ENCODE measurements at regions not wholly inside any gene's neighbourhood (a gene's known extent, or its start where the extent isn't known, plus 50 kb on each side); places are given as distances from the start of the nearest gene placed in this dataset.

- no peaks in the 10 kb centered on the region for H3K4me1 ChIP-seq
These were observed 120.2 kb upstream of the NFIB start for GRCh38 chr9:14434158-14434504.

GRCh38 chr9:14433351-14434157, 119.6 kb upstream of the NFIB start:
- intact Hi-C loops (cut with DNase I): no loop called here
- TF ChIP-seq CTCF (IDR thresholded peaks at IDR 0.05): peak; percentile 33
- no peak for DNase-seq

More at GRCh38 chr9:14434158-14434504, 120.2 kb upstream of the NFIB start:
- no peaks in the 10 kb centered on the region for H3K27me3 ChIP-seq
- TF ChIP-seq CTCF (IDR thresholded peaks at IDR 0.05): no peak
- no peaks in the 10 kb centered on the region for H3K36me3 ChIP-seq
- no peaks in the 10 kb centered on the region for H3K9me3 ChIP-seq
- intact Hi-C loops (cut with DNase I): no loop called here
- DNase-seq (no peak), ATAC-seq (no peak)
- no peak overlapping the region for H3K4me3 ChIP-seq
- H3K27ac ChIP-seq: no peak overlapping the region

GRCh38 chr9:14432666-14433350, 118.9 kb upstream of the NFIB start:
- DNase-seq: no peak
- intact Hi-C loops (cut with DNase I): no loop called here
- Histone ChIP-seq H3K27me3 (no peaks in the 10 kb centered on the region), H3K9me3 (no peaks in the 10 kb centered on the region), H3K4me1 (no peaks in the 10 kb centered on the region), H3K36me3 (no peaks in the 10 kb centered on the region), H3K27ac (no peak overlapping the region), H3K4me3 (no peak overlapping the region)
- no peak for ATAC-seq
- TF ChIP-seq CTCF (IDR thresholded peaks at IDR 0.05): no peak

More at GRCh38 chr9:14433351-14434157, 119.6 kb upstream of the NFIB start:
- no peaks in the 10 kb centered on the region for H3K4me1 ChIP-seq
- H3K4me3 ChIP-seq: no peak overlapping the region
- peak; percentile 59 for ATAC-seq
- no peaks in the 10 kb centered on the region for H3K27me3 ChIP-seq
- H3K9me3 ChIP-seq: no peaks in the 10 kb centered on the region
- H3K27ac ChIP-seq: no peak overlapping the region
- H3K36me3 ChIP-seq: no peaks in the 10 kb centered on the region

- intact Hi-C loops (cut with DNase I): no loop called here
- no peak overlapping the region for H3K4me3 ChIP-seq
- H3K9me3 ChIP-seq: no peaks in the 10 kb centered on the region
- H3K4me1 ChIP-seq: no peaks in the 10 kb centered on the region
- DNase-seq: peak; percentile 69
- ATAC-seq: peak; percentile 67
- H3K36me3 ChIP-seq: no peaks in the 10 kb centered on the region
- H3K27me3 ChIP-seq: no peaks in the 10 kb centered on the region
- no peak overlapping the region for H3K27ac ChIP-seq
- peak; percentile 82 for TF ChIP-seq CTCF (IDR thresholded peaks at IDR 0.05)
These were observed 114.9 kb upstream of the NFIB start for GRCh38 chr9:14428781-14429230.

GRCh38 chr9:14427419-14427818, 113.5 kb upstream of the NFIB start:
- no peaks in the 10 kb centered on the region for H3K4me1 ChIP-seq
- DNase-seq (no peak), ATAC-seq (no peak)
- no peaks in the 10 kb centered on the region for H3K27me3 ChIP-seq
- intact Hi-C loops (cut with DNase I): no loop called here
- TF ChIP-seq CTCF (IDR thresholded peaks at IDR 0.05): no peak
- no peaks in the 10 kb centered on the region for H3K36me3 ChIP-seq
- H3K9me3 ChIP-seq: no peaks in the 10 kb centered on the region
- no peak overlapping the region for H3K27ac ChIP-seq
- H3K4me3 ChIP-seq: no peak overlapping the region

Data from upper lobe of right lung (tissue), 1 donor.